ENCODE measurements at regions not wholly inside any gene's neighbourhood (a gene's known extent, or its start where the extent isn't known, plus 50 kb on each side); places are given as distances from the start of the nearest gene placed in this dataset.

DNA sequence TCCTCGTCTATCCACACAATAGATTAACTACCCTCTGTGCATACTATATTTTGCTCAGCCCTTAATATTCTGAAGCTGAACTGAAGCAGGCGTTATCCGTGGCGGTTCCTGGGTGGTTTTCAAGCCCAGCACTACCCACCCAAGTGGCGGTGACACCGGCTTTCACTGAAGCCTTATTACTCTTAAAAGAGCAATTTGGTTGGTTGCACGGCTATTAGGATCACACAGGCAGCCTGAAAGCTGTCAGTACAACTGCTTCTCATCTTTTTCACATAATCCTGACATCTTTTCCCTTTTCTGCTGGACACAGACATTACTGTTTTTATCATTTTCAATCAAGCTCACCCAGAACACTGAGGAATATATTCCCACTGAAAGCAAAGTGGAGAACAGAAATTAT is 525.3 kb upstream of the ZNF717 start:
- TF ChIP-seq, protein P1, sequence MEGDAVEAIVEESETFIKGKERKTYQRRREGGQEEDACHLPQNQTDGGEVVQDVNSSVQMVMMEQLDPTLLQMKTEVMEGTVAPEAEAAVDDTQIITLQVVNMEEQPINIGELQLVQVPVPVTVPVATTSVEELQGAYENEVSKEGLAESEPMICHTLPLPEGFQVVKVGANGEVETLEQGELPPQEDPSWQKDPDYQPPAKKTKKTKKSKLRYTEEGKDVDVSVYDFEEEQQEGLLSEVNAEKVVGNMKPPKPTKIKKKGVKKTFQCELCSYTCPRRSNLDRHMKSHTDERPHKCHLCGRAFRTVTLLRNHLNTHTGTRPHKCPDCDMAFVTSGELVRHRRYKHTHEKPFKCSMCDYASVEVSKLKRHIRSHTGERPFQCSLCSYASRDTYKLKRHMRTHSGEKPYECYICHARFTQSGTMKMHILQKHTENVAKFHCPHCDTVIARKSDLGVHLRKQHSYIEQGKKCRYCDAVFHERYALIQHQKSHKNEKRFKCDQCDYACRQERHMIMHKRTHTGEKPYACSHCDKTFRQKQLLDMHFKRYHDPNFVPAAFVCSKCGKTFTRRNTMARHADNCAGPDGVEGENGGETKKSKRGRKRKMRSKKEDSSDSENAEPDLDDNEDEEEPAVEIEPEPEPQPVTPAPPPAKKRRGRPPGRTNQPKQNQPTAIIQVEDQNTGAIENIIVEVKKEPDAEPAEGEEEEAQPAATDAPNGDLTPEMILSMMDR (IDR thresholded peaks at IDR 0.05): no peak
- TF ChIP-seq ZFX (IDR thresholded peaks at IDR 0.05; ENCODE audit: borderline replicate concordance): no peak
